ENCODE measurements at regions not wholly inside any gene's neighbourhood (a gene's known extent, or its start where the extent isn't known, plus 50 kb on each side); places are given as distances from the start of the nearest gene placed in this dataset.

GRCh38 chr9:12874395-12874794, 99.6 kb downstream of the LURAP1L start:
- no peaks in the 10 kb centered on the region for H3K27me3 ChIP-seq
- no peak overlapping the region for H3K27ac ChIP-seq
- WGBS, 2 donors, result 73 to 81% methylated on average over 3 of the region's 3 CpGs
- no peaks in the 10 kb centered on the region for H3K4me1 ChIP-seq
- no peak for DNase-seq
- no peaks in the 10 kb centered on the region for H3K36me3 ChIP-seq
- no peak for ATAC-seq (ENCODE audit: low FRiP score in 2 of 2)
- no peak overlapping the region for H3K4me3 ChIP-seq
- H3K9me3 ChIP-seq, result no peaks in the 10 kb centered on the region
- TF ChIP-seq EP300 (IDR thresholded peaks at IDR 0.05) (no peak), CTCF (IDR thresholded peaks at IDR 0.05) (no peak), POLR2AphosphoS5 (IDR thresholded peaks at IDR 0.05) (no peak), POLR2A (IDR thresholded peaks at IDR 0.05) (no peak)

DNA sequence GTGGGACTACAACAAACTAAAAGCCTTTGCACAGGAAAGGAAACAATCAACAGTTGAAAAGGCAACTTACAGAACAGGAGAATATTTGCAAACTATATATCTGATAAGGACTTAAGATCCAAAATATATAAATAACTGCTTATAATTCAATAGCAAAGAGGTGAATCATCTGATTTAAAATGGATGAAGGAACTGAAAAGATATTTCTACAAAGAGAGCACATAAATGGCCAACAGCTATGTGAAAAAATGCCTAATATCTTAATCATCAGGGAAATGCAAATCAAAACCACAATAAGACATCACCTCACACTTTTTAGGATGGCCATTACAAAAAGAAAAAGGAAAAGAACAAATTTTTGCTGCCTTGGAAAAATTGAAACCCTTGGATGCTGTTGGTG, 100.4 kb downstream of the LURAP1L start:
- no peaks in the 10 kb centered on the region for H3K36me3 ChIP-seq
- H3K4me1 ChIP-seq, result no peaks in the 10 kb centered on the region
- no peaks in the 10 kb centered on the region for H3K9me3 ChIP-seq
- TF ChIP-seq POLR2A (IDR thresholded peaks at IDR 0.05) (no peak), EP300 (IDR thresholded peaks at IDR 0.05) (no peak), CTCF (IDR thresholded peaks at IDR 0.05) (no peak), POLR2AphosphoS5 (IDR thresholded peaks at IDR 0.05) (no peak)
- H3K27me3 ChIP-seq, result no peaks in the 10 kb centered on the region
- H3K4me3 ChIP-seq, result no peak overlapping the region
- no peak overlapping the region for H3K27ac ChIP-seq
- DNase-seq, result no peak
- ATAC-seq (ENCODE audit: low FRiP score in 2 of 2), result no peak

DNA sequence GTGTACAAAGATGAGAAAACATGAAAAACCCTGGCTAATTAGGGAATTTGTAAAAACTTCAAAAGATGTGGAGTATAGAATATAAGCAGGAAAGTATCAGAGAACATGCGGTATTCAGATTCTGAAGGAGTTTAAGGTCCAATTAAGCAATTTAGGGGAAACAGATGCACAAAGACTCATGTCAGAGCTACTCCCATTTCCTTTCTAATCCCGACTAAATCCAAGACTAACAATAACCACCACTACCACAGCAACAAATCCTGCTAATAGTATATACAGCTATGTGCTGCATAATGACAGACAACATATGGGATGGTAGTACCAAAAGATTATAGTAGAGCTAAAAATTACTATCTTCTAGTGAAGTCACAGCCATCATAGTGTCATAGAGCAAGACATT, 102.1 kb downstream of the LURAP1L start:
- WGBS, 2 donors, result 39 to 47% methylated on average over 2 of the region's 2 CpGs

DNA sequence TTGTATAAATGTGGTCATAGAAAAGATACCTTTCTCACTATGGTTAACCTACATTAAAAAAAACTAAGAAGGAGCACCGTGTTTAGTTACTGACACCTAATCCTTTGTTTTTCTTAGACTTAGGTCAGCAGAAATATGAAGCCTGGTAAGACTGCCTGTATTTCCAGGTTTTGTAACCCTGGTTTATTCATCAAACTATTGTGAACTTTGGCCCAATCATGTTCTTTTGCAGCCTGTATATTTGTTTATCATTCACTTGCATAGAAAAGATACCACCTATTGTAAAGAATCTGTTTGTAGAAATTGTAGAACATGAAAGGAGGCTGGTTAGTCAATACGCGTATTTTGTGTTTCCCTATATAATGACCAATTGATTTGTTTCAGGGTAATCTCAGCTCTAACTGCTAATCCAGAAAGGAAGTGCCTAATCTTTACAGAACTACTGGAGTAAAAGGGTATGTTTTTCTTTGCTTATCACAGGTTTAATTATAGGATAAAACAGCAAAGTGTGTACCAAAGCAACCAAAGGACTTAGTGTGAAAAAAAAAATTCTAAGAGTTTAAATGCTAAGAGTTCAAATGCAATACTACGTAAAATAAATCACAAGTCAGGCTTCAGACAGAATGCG, 103.6 kb downstream of the LURAP1L start:
- H3K27ac ChIP-seq, result no peak overlapping the region
- DNase-seq, result no peak
- WGBS, 2 donors, result 39 to 41% methylated on average over 5 of the region's 5 CpGs
- no peak overlapping the region for H3K4me3 ChIP-seq
- H3K27me3 ChIP-seq, result no peaks in the 10 kb centered on the region
- TF ChIP-seq POLR2AphosphoS5 (IDR thresholded peaks at IDR 0.05) (no peak), EP300 (IDR thresholded peaks at IDR 0.05) (no peak)
- H3K9me3 ChIP-seq, result no peaks in the 10 kb centered on the region
- peaks cover 0 to 4% (median 2%) of the 10 kb centered on the region in 4 donors for H3K4me1 ChIP-seq
- H3K36me3 ChIP-seq, result no peaks in the 10 kb centered on the region
- ATAC-seq (ENCODE audit: low FRiP score in 2 of 2), result no peak

More for the DNA sequence above, 102.1 kb downstream of the LURAP1L start:
- H3K36me3 ChIP-seq, result no peaks in the 10 kb centered on the region
- ATAC-seq (ENCODE audit: low FRiP score in 2 of 2), result no peak
- no peaks in the 10 kb centered on the region for H3K4me1 ChIP-seq
- H3K9me3 ChIP-seq, result no peaks in the 10 kb centered on the region
- TF ChIP-seq POLR2A (IDR thresholded peaks at IDR 0.05), result no peak
- no peak for TF ChIP-seq CTCF (IDR thresholded peaks at IDR 0.05)
- no peak for TF ChIP-seq POLR2AphosphoS5 (IDR thresholded peaks at IDR 0.05)
- no peak for TF ChIP-seq EP300 (IDR thresholded peaks at IDR 0.05)
- no peak overlapping the region for H3K27ac ChIP-seq
- DNase-seq, result no peak
- H3K4me3 ChIP-seq, result no peak overlapping the region
- no peaks in the 10 kb centered on the region for H3K27me3 ChIP-seq

GRCh38 chr9:12879961-12880360, 105.1 kb downstream of the LURAP1L start:
- Histone ChIP-seq H3K36me3 (no peaks in the 10 kb centered on the region), H3K9me3 (no peaks in the 10 kb centered on the region), H3K27ac (no peak overlapping the region), H3K4me1 (peaks cover 0 to 4% (median 2%) of the 10 kb centered on the region in 4 donors), H3K4me3 (no peak overlapping the region), H3K27me3 (no peaks in the 10 kb centered on the region)
- ATAC-seq (ENCODE audit: low FRiP score in 2 of 2), result no peak
- TF ChIP-seq POLR2A (IDR thresholded peaks at IDR 0.05) (no peak), EP300 (IDR thresholded peaks at IDR 0.05) (no peak), POLR2AphosphoS5 (IDR thresholded peaks at IDR 0.05) (no peak), CTCF (IDR thresholded peaks at IDR 0.05) (no peak)
- DNase-seq, result no peak

Measured in upper lobe of left lung (tissue), 6 donors.